ENCODE measurements at regions not wholly inside any gene's neighbourhood (a gene's known extent, or its start where the extent isn't known, plus 50 kb on each side); places are given as distances from the start of the nearest gene placed in this dataset.
"Not testable (repeated sequence)": the region's sequence is repeated elsewhere in the genome, so short reads cannot be mapped to it uniquely, and the experiment has no call there.

GRCh38 chr3:5699811-5700210 is 512.3 kb downstream of the EDEM1 start:
- intact Hi-C loops (cut with micrococcal nuclease) = no loop called here
- DNase-seq (no peak), ATAC-seq (no peak)

- DNase-seq; ATAC-seq; intact Hi-C loops (cut with micrococcal nuclease): not testable (repeated sequence)
Observed at GRCh38 chr3:5701005-5701404, 513.5 kb downstream of the EDEM1 start.

- intact Hi-C loops (cut with micrococcal nuclease) = no loop called here
- no peak for ATAC-seq
- no peak for DNase-seq
Observed at GRCh38 chr3:5707794-5708193, 520.3 kb downstream of the EDEM1 start.

- ATAC-seq (no peak), DNase-seq (no peak)
- intact Hi-C loops (cut with micrococcal nuclease) = no loop called here
Observed at GRCh38 chr3:5709714-5710113, 522.2 kb downstream of the EDEM1 start.

GRCh38 chr3:5710718-5711117 is 523.2 kb downstream of the EDEM1 start:
- intact Hi-C loops (cut with micrococcal nuclease) = no loop called here
- ATAC-seq (no peak), DNase-seq (no peak)

- ATAC-seq (no peak), DNase-seq (no peak)
- intact Hi-C loops (cut with micrococcal nuclease) = no loop called here
Observed at GRCh38 chr3:5717254-5717653, 529.7 kb downstream of the EDEM1 start.

GRCh38 chr3:5719668-5720067 is 532.2 kb downstream of the EDEM1 start:
- intact Hi-C loops (cut with micrococcal nuclease); DNase-seq; ATAC-seq: not testable (repeated sequence)

- ATAC-seq (no peak), DNase-seq (no peak)
- intact Hi-C loops (cut with micrococcal nuclease) = no loop called here
Observed at GRCh38 chr3:5725801-5726200, 538.3 kb downstream of the EDEM1 start.

- intact Hi-C loops (cut with micrococcal nuclease) = no loop called here
- no peak for ATAC-seq
- no peak for DNase-seq
Observed at GRCh38 chr3:5726621-5727020, 539.1 kb downstream of the EDEM1 start.

- ATAC-seq (no peak), DNase-seq (no peak)
- intact Hi-C loops (cut with micrococcal nuclease) = no loop called here
Observed at GRCh38 chr3:5727743-5728484, 540.4 kb downstream of the EDEM1 start.

- ATAC-seq = no peak
- intact Hi-C loops (cut with micrococcal nuclease) = no loop called here
- DNase-seq = no peak
Observed at GRCh38 chr3:5729852-5730251, 542.3 kb downstream of the EDEM1 start.

- intact Hi-C loops (cut with micrococcal nuclease) = no loop called here
- DNase-seq (no peak), ATAC-seq (no peak)
Observed at GRCh38 chr3:5731100-5731499, 543.6 kb downstream of the EDEM1 start.

- no peak for DNase-seq
Observed at GRCh38 chr3:5732081-5732480, 544.6 kb downstream of the EDEM1 start.

GRCh38 chr3:5733995-5734394 is 546.5 kb downstream of the EDEM1 start:
- no peak for DNase-seq
- intact Hi-C loops (cut with micrococcal nuclease) = no loop called here
- no peak for ATAC-seq

More at GRCh38 chr3:5732081-5732480, 544.6 kb downstream of the EDEM1 start:
- ATAC-seq = no peak
- intact Hi-C loops (cut with micrococcal nuclease) = no loop called here

GRCh38 chr3:5735896-5736295 is 548.4 kb downstream of the EDEM1 start:
- DNase-seq = no peak
- no peak for ATAC-seq
- intact Hi-C loops (cut with micrococcal nuclease) = no loop called here

- DNase-seq = no peak
- no peak for ATAC-seq
- intact Hi-C loops (cut with micrococcal nuclease) = no loop called here
Observed at GRCh38 chr3:5739299-5739935, 551.9 kb downstream of the EDEM1 start.

GRCh38 chr3:5739949-5740348 is 552.4 kb downstream of the EDEM1 start:
- intact Hi-C loops (cut with micrococcal nuclease) = no loop called here
- ATAC-seq (no peak), DNase-seq (no peak)

GRCh38 chr3:5741017-5741416 is 553.5 kb downstream of the EDEM1 start:
- no peak for DNase-seq

GRCh38 chr3:5750091-5750490 is 562.6 kb downstream of the EDEM1 start:
- intact Hi-C loops (cut with micrococcal nuclease) = no loop called here
- ATAC-seq (no peak), DNase-seq (no peak)

More at GRCh38 chr3:5741017-5741416, 553.5 kb downstream of the EDEM1 start:
- intact Hi-C loops (cut with micrococcal nuclease) = no loop called here
- no peak for ATAC-seq

- ATAC-seq (no peak), DNase-seq (no peak)
- intact Hi-C loops (cut with micrococcal nuclease) = no loop called here
Observed at GRCh38 chr3:5750874-5751640, 563.5 kb downstream of the EDEM1 start.

All from left ventricle myocardium superior (tissue), 1 donor.